Brain microvascular endothelial cell (primary cell): ENCODE measurements at regions not wholly inside any gene's neighbourhood (a gene's known extent, or its start where the extent isn't known, plus 50 kb on each side); places are given as distances from the start of the nearest gene placed in this dataset.

Experiments
- DNase-seq: peaks from one replicate; pipeline ENCODE4 v3.0.0-alpha.2; 2020
- H3K27ac ChIP-seq: fragments of 250-450 bp; sonication (Bioruptor Pico); 2 replicates; pipeline ENCODE4 v1.5.1; 2020; ENCODE audit warnings: mild to moderate bottlenecking, moderate library complexity
- H3K27me3 ChIP-seq: fragments of 250-450 bp; sonication (Bioruptor Pico); replicated peaks from 2 replicates; pipeline ENCODE4 v1.5.1; 2020; ENCODE audit warnings: mild to moderate bottlenecking
- H3K36me3 ChIP-seq: fragments of 250-450 bp; sonication (Bioruptor Pico); replicated peaks from 2 replicates; pipeline ENCODE4 v1.5.1; 2020; ENCODE audit warnings: mild to moderate bottlenecking
- H3K4me3 ChIP-seq: 2 replicates; pipeline ENCODE4 v1.5.1; 2011; ENCODE audit warnings: low read depth, mild to moderate bottlenecking, control low read depth, low read length, moderate library complexity
- CTCF ChIP-seq: IDR thresholded peaks from 2 replicates; pipeline ENCODE4 v1.5.1; 2011; ENCODE audit warnings: low read depth, mild to moderate bottlenecking, moderate library complexity, low read length, control low read depth, inconsistent platforms; ENCODE audit errors: missing control alignments
- in situ Hi-C: cut with HindIII; loops from 2 replicates; pipeline ENCODE4 v1.10.0; 2017; ENCODE audit warnings: low sequenced_read_pairs, low pct_ligation_motif_present

GRCh38 chr2:21945658-21946057, 821.9 kb downstream of the TDRD15 start:
- no peak for TF ChIP-seq CTCF
- in situ Hi-C loops = no loop called here
- Histone ChIP-seq H3K27ac (no peak overlapping the region), H3K4me3 (no peak overlapping the region), H3K27me3 (no peaks in the 10 kb centered on the region), H3K36me3 (no peaks in the 10 kb centered on the region)
- DNase-seq = no peak

GRCh38 chr2:21947046-21947445, 823.3 kb downstream of the TDRD15 start:
- in situ Hi-C loops = no loop called here
- no peak overlapping the region for H3K27ac ChIP-seq
- TF ChIP-seq CTCF = no peak

GRCh38 chr2:21966139-21966538, 842.4 kb downstream of the TDRD15 start:
- Histone ChIP-seq H3K27ac (no peak overlapping the region), H3K27me3 (no peaks in the 10 kb centered on the region), H3K4me3 (no peak overlapping the region), H3K36me3 (no peaks in the 10 kb centered on the region)
- DNase-seq = no peak
- in situ Hi-C loops = no loop called here
- TF ChIP-seq CTCF = no peak

More at GRCh38 chr2:21947046-21947445, 823.3 kb downstream of the TDRD15 start:
- Histone ChIP-seq H3K36me3 (no peaks in the 10 kb centered on the region), H3K27me3 (no peaks in the 10 kb centered on the region), H3K4me3 (no peak overlapping the region)
- no peak for DNase-seq

- Histone ChIP-seq H3K4me3 (no peak overlapping the region), H3K27ac (no peak overlapping the region), H3K36me3 (no peaks in the 10 kb centered on the region), H3K27me3 (no peaks in the 10 kb centered on the region)
- in situ Hi-C loops = no loop called here
- TF ChIP-seq CTCF = no peak
- no peak for DNase-seq
Measured at GRCh38 chr2:21970971-21971370, 847.2 kb downstream of the TDRD15 start.

- in situ Hi-C loops = no loop called here
- TF ChIP-seq CTCF = no peak
- DNase-seq = no peak
- Histone ChIP-seq H3K27ac (no peak overlapping the region), H3K27me3 (no peaks in the 10 kb centered on the region), H3K4me3 (no peak overlapping the region), H3K36me3 (no peaks in the 10 kb centered on the region)
Measured at GRCh38 chr2:21972586-21972985, 848.8 kb downstream of the TDRD15 start.

- in situ Hi-C loops = no loop called here
- Histone ChIP-seq H3K36me3 (no peaks in the 10 kb centered on the region), H3K27me3 (no peaks in the 10 kb centered on the region), H3K27ac (no peak overlapping the region), H3K4me3 (no peak overlapping the region)
- DNase-seq = no peak
- no peak for TF ChIP-seq CTCF
Measured at GRCh38 chr2:21981127-21981526, 857.4 kb downstream of the TDRD15 start.
